Colon (tissue), 2 donors: ENCODE measurements at regions not wholly inside any gene's neighbourhood (a gene's known extent, or its start where the extent isn't known, plus 50 kb on each side); places are given as distances from the start of the nearest gene placed in this dataset.

ENCODE experiments used
- FAIRE-seq: peaks from 2 replicates; lab custom pipeline; 2012; peaks lifted over from hg19 to GRCh38; lab: Jason Lieb, UNC
- donor health status: control.
- donor health status: control.

GRCh38 chr13:34467450-34468083 lies 474.5 kb upstream of the NBEA start:
- no peak for FAIRE-seq

DNA sequence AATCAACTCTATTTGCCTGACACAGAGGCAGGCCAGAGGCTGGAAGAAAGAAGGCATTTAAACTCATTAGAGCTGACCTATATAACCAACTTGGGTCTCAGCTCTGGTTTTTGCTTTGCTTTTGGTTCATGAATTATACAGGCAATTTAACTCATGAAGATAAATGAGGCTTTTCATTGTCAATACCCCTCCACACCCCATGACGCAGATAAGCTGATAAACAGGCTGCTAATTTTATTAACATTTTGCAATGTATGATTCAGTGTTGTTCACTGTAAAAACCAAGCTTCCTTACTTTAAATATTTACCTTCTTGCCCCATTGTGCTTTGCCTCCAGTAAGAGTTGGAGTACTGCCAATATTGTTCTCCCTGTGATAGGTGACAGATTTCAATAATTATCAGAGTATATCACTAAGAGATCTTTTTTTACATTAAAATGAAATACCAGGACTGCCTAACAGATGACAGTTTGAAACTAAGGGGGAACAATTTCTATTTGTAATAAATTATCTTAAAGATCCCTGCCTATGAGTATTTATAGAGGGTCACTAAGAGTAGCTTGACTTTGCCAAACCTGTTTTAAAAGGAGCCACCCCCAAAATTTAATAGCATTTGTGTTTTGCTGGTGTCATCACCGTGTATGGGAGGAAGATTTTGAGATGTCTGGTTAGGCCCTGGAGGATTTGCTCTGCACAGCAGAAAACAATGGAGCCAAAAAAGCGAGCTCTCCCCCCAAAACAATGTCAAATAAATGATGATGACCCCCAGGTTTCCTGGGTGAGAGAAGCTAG lies 472.7 kb upstream of the NBEA start:
- no peak for FAIRE-seq

DNA sequence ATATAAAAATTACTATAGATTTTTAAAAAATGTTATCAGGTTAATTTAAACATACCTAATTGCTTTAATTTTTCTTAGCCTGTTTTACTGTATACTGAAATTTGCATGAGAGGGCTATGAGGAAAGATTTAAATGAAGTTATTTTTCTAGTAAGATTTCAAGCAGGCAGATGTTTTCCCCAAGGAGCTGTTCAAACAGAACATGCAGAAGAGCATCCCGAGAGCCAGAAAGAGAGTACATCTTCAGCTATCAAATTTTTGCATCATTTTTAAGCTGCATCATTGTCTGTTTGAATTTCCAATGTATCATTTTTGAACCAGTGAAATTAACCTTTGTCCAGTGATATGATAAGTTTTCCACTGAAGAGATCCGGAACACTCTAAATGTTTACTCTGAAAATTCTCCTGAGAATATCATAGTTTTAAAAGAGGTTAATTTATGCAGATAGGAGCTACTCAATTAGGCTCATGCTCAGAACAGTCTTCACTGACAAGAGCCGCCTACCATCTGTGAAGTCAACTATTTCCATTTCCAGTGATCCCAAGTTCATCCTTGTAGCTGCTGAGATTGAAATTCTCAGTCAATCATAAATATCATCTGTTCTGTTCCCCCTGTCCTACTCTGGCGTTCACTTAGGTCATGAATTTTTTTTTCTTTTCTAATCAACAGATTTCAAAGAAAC lies 467.7 kb upstream of the NBEA start:
- FAIRE-seq = no peak

DNA sequence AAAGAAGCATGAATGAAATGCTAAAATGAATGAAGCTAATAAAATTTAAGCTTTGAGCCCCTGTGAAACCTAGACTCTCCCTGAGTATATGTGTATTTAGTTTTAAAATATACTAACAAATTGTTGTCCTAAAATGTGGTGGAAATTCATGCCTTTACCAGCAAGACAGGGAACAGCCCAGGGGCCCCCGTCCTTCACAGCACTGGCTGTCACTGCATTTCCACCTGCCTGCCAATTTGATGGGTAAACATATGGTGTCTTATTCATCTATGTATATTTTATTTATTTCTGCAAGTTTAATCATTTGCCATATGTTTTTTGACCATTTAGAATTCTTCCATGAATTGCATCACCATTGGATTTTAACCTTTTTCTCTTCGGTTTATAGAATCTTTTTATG lies 463.7 kb upstream of the NBEA start:
- FAIRE-seq = no peak

DNA sequence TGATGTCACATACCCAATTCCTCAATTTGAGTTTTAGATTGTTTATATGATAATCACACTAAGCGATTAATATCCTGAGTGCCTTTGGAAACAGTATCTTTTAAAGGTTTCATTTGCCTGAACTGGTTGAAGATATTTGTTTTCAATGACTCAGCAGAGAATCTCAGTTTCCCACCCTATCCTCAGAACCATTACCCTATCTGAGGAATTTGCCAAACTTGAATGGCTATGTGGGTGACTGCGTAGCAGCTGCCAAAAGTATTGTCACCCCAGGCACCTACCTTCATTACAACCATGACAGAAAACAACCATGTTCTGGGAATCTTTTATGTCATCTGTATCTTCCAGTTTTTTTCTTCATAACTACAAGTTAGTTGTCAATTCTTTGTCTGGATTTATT lies 440.1 kb upstream of the NBEA start:
- FAIRE-seq = no peak

DNA sequence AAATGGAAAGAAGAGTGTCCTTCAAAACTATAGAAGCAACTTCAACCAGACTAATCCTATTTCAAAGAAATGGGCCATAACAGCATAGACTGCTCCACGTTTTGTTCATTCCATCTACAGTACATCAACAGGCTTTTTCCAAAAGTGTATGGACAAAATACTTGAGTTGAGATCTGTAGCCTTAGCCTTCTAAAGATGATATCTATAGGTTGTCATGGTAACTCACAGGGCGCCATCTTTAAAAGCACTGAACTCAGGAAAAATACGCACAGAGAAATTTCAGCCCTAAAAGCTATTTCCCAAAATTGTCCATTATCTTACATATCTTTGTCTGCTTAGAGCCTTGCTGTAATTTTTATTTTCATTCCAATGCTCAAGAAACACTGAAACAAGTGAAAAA lies 439.4 kb upstream of the NBEA start:
- no peak for FAIRE-seq

DNA sequence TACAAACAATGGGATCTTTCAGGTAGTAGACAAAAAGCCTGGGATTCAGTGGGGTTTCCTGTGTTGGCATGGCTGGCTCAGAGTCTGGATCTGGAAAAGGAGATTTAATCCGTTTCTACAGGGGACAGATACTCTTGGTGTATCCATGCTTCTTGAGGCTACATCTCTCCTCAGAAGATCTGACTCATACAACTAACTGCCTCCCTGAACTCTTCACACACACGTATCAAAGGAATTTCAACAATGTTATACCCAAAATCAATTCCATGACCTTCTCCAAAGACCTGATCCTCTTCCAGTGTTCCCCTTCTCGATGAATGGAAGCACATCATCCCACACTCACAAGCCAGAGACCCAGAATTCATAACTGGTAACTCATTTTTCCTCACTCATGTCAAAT lies 435.3 kb upstream of the NBEA start:
- FAIRE-seq = no peak

- FAIRE-seq = no peak
Measured at GRCh38 chr13:34507630-34508029, 434.4 kb upstream of the NBEA start.

- no peak for FAIRE-seq
Measured at GRCh38 chr13:34512817-34513216, 429.3 kb upstream of the NBEA start.

GRCh38 chr13:34513526-34513925 lies 428.5 kb upstream of the NBEA start:
- FAIRE-seq = no peak

GRCh38 chr13:34515201-34515600 lies 426.9 kb upstream of the NBEA start:
- FAIRE-seq = no peak

- no peak for FAIRE-seq
Measured at GRCh38 chr13:34521171-34521570, 420.9 kb upstream of the NBEA start.

DNA sequence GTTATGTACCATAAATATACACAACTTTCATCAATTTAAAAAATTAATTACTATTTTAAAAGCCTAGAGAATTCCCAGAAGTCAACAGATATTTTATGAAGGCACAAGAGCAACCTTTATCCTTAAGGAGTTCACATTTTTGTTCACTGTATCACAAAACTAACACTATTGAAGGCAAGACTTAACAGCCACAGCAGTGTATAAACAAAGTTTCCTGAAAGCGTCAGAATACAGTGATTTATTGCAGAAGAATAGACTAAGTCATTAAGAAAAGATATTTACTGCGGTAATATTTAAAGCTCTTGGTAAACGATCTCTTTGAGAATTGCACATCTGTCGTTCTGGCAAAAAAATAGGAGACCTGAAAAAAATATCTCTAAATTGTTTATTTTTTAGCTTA lies 419.3 kb upstream of the NBEA start:
- FAIRE-seq = no peak

GRCh38 chr13:34523406-34523805 lies 418.7 kb upstream of the NBEA start:
- FAIRE-seq = no peak

GRCh38 chr13:34533941-34534340 lies 408.1 kb upstream of the NBEA start:
- FAIRE-seq = no peak

- FAIRE-seq = no peak
Measured at GRCh38 chr13:34542321-34542720, 399.7 kb upstream of the NBEA start.

GRCh38 chr13:34543836-34544235 lies 398.2 kb upstream of the NBEA start:
- peak; percentile 10 for FAIRE-seq

- no peak for FAIRE-seq
Measured at GRCh38 chr13:34545461-34545860, 396.6 kb upstream of the NBEA start.

- FAIRE-seq = no peak
Measured at GRCh38 chr13:34546344-34547250, 395.5 kb upstream of the NBEA start.

GRCh38 chr13:34547929-34548328 lies 394.1 kb upstream of the NBEA start:
- FAIRE-seq = no peak

- no peak for FAIRE-seq
Measured at GRCh38 chr13:34553376-34553775, 388.7 kb upstream of the NBEA start.

DNA sequence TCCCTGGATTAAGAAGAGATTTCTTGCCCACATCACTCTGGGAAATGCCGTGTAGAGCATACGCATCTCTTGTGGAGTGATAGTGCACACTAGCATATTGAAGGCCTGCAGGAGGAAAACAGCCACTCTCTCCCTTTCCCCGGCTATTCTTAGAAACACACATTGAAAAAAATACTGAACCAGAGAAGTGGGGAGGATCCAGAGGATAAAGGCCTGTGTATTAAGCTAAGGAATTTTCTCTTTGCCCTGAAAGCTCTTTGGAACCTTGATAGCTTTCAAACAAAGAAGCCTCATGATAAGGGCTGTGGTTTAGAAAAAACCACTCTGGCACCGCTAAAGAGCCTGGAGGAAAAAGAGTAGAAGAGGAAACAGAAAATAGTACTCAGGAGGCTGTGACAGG lies 386.1 kb upstream of the NBEA start:
- no peak for FAIRE-seq
